ENCODE measurements at regions not wholly inside any gene's neighbourhood (a gene's known extent, or its start where the extent isn't known, plus 50 kb on each side); places are given as distances from the start of the nearest gene placed in this dataset.

- TF ChIP-seq POLR2A (IDR thresholded peaks at IDR 0.05; ENCODE audit: low read depth) (no peak), CTCF (IDR thresholded peaks at IDR 0.05) (no peak), POLR2AphosphoS5 (IDR thresholded peaks at IDR 0.05) (no peak)
These were observed 395.5 kb upstream of the KCNMB2 start for GRCh38 chr3:178140531-178141304.
